ENCODE measurements at regions not wholly inside any gene's neighbourhood (a gene's known extent, or its start where the extent isn't known, plus 50 kb on each side); places are given as distances from the start of the nearest gene placed in this dataset.

DNA sequence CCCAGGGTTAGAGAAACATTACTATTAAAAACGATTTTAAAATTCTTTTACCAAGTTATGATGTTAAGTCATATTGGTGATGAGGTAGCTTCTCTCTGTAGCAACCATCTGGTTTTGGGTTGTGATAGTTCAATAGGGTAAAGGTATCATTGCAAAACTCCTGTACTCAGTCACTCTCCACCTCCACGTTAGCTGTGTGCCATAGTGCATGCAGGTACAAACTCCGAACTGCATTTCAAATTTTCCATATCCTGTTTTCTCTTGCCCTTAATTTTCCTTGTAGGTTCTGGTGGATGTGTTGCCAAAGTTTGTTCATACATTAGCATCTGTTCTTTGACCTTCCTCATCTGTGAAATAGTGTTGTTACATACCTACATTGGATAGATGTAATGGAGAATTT lies 53.1 kb upstream of the ARRDC3 start:
- Histone ChIP-seq H3K36me3 (ENCODE audit: insufficient read depth, low read length) (no peaks in the 10 kb centered on the region), H3K27ac (ENCODE audit: low read depth, low read length) (no peak overlapping the region)
- TF ChIP-seq, protein P1, sequence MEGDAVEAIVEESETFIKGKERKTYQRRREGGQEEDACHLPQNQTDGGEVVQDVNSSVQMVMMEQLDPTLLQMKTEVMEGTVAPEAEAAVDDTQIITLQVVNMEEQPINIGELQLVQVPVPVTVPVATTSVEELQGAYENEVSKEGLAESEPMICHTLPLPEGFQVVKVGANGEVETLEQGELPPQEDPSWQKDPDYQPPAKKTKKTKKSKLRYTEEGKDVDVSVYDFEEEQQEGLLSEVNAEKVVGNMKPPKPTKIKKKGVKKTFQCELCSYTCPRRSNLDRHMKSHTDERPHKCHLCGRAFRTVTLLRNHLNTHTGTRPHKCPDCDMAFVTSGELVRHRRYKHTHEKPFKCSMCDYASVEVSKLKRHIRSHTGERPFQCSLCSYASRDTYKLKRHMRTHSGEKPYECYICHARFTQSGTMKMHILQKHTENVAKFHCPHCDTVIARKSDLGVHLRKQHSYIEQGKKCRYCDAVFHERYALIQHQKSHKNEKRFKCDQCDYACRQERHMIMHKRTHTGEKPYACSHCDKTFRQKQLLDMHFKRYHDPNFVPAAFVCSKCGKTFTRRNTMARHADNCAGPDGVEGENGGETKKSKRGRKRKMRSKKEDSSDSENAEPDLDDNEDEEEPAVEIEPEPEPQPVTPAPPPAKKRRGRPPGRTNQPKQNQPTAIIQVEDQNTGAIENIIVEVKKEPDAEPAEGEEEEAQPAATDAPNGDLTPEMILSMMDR (IDR thresholded peaks at IDR 0.05; ENCODE audit: extremely low read depth, low read depth, low read length): no peak

DNA sequence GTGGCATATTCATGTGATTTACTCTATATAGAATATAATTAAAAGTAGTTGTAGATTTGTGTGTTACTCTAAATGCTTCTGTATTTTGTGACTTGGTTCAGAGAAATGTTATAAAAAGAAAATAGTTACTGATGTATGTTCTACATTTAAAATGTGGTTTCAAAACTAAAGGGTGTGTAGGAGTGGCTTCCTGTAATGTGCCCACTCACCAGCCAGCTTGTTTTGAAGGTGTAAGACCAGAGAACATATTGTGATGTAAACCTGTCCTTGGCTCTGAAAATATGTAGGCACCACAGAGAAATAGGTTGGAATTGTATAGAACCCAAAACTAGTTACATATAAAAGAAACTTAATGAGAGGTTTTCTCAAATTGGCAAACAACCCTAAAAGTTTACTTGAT lies 51.2 kb upstream of the ARRDC3 start:
- no peak overlapping the region for H3K27ac ChIP-seq (ENCODE audit: low read depth, low read length)
- H3K36me3 ChIP-seq (ENCODE audit: insufficient read depth, low read length): no peaks in the 10 kb centered on the region
- H3K4me2 ChIP-seq (ENCODE audit: insufficient read depth, low read length): no peak overlapping the region
- H4K20me1 ChIP-seq (ENCODE audit: insufficient read depth, low read length): no peaks in the 10 kb centered on the region
- no peaks in the 10 kb centered on the region for H3K79me2 ChIP-seq (ENCODE audit: insufficient read depth, low read length)
- H3K4me1 ChIP-seq (ENCODE audit: insufficient read depth, low read length): no peaks in the 10 kb centered on the region
- H3K9me3 ChIP-seq (ENCODE audit: low read depth, low read length): no peaks in the 10 kb centered on the region
- TF ChIP-seq, protein P1 (IDR thresholded peaks at IDR 0.05; ENCODE audit: extremely low read depth, low read depth, low read length): no peak
- H3K4me3 ChIP-seq (ENCODE audit: insufficient read depth, low read length): no peak overlapping the region
- no peak overlapping the region for H2AFZ ChIP-seq (ENCODE audit: low read length)
- DNase-seq (ENCODE audit: insufficient read length, low spot score, missing footprints): no peak
- H3K27me3 ChIP-seq (ENCODE audit: insufficient read depth, low read length): no peaks in the 10 kb centered on the region

More for the DNA sequence above, 53.1 kb upstream of the ARRDC3 start:
- no peak overlapping the region for H3K4me2 ChIP-seq (ENCODE audit: insufficient read depth, low read length)
- no peak overlapping the region for H2AFZ ChIP-seq (ENCODE audit: low read length)
- no peaks in the 10 kb centered on the region for H3K27me3 ChIP-seq (ENCODE audit: insufficient read depth, low read length)
- H3K79me2 ChIP-seq (ENCODE audit: insufficient read depth, low read length): no peaks in the 10 kb centered on the region
- DNase-seq (ENCODE audit: insufficient read length, low spot score, missing footprints): no peak
- no peaks in the 10 kb centered on the region for H4K20me1 ChIP-seq (ENCODE audit: insufficient read depth, low read length)
- no peak overlapping the region for H3K4me3 ChIP-seq (ENCODE audit: insufficient read depth, low read length)
- no peaks in the 10 kb centered on the region for H3K9me3 ChIP-seq (ENCODE audit: low read depth, low read length)
- H3K4me1 ChIP-seq (ENCODE audit: insufficient read depth, low read length): no peaks in the 10 kb centered on the region

GRCh38 chr5:91433861-91434260 lies 50.7 kb upstream of the ARRDC3 start:
- H3K4me2 ChIP-seq (ENCODE audit: insufficient read depth, low read length): no peak overlapping the region
- H3K27ac ChIP-seq (ENCODE audit: low read depth, low read length): no peak overlapping the region
- H4K20me1 ChIP-seq (ENCODE audit: insufficient read depth, low read length): no peaks in the 10 kb centered on the region
- no peak overlapping the region for H2AFZ ChIP-seq (ENCODE audit: low read length)
- H3K36me3 ChIP-seq (ENCODE audit: insufficient read depth, low read length): no peaks in the 10 kb centered on the region
- H3K4me3 ChIP-seq (ENCODE audit: insufficient read depth, low read length): no peak overlapping the region
- no peaks in the 10 kb centered on the region for H3K9me3 ChIP-seq (ENCODE audit: low read depth, low read length)
- H3K79me2 ChIP-seq (ENCODE audit: insufficient read depth, low read length): no peaks in the 10 kb centered on the region
- no peaks in the 10 kb centered on the region for H3K4me1 ChIP-seq (ENCODE audit: insufficient read depth, low read length)
- DNase-seq (ENCODE audit: insufficient read length, low spot score, missing footprints): peak; percentile 45
- H3K27me3 ChIP-seq (ENCODE audit: insufficient read depth, low read length): no peaks in the 10 kb centered on the region
- TF ChIP-seq, protein P1 (IDR thresholded peaks at IDR 0.05; ENCODE audit: extremely low read depth, low read depth, low read length): no peak
